Ureter (tissue), 1 donor: ENCODE measurements at regions not wholly inside any gene's neighbourhood (a gene's known extent, or its start where the extent isn't known, plus 50 kb on each side); places are given as distances from the start of the nearest gene placed in this dataset.
"Not testable (repeated sequence)": the region's sequence is repeated elsewhere in the genome, so short reads cannot be mapped to it uniquely, and the experiment has no call there.

Experiments
- DNase-seq: peaks from one replicate; pipeline ENCODE4 v3.0.0-alpha.2; 2020; ENCODE audit warnings: low spot score
- donor health status: DM: yes; HTN: yes; CAD: no.

DNA sequence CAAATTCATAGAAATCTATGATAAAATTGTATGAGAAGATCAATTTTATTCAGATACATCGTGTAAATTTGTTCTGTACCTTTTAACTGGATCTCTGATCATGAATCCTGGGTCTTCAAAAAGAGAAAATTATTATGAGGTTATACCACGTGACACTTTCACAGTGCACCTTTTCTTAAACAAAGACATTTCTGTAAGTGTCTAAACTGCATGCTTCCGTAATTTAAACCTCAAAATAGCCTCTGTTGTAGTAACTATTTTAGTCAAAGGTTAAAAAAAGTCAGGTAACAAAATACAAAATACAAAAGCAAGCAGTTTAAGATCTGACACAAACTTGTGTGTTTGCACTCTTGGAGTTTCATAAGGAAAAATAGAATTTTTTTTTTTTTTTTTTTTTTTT is 171.3 kb downstream of the SPIN4 start:
- not testable (repeated sequence) for DNase-seq

DNA sequence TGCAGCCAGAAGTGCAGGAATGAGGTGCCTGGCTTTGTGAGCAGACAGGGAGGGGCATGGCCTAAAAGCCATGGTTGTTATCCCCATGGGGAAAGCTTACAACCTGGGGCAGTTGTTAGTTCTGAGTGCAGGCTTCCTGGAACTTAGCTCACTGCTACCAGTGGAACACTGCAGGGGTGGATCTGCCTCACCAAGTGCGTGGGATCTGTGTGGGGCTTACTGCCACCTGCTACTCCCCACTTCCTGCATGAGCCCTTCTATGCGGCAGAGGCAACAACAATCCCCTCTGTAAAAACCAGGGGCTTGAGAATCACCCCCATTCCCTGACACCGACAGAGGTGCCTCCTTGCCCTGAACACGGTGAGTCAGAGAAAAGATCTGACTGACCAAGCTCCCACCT is 174.6 kb downstream of the SPIN4 start:
- DNase-seq: not testable (repeated sequence)

DNA sequence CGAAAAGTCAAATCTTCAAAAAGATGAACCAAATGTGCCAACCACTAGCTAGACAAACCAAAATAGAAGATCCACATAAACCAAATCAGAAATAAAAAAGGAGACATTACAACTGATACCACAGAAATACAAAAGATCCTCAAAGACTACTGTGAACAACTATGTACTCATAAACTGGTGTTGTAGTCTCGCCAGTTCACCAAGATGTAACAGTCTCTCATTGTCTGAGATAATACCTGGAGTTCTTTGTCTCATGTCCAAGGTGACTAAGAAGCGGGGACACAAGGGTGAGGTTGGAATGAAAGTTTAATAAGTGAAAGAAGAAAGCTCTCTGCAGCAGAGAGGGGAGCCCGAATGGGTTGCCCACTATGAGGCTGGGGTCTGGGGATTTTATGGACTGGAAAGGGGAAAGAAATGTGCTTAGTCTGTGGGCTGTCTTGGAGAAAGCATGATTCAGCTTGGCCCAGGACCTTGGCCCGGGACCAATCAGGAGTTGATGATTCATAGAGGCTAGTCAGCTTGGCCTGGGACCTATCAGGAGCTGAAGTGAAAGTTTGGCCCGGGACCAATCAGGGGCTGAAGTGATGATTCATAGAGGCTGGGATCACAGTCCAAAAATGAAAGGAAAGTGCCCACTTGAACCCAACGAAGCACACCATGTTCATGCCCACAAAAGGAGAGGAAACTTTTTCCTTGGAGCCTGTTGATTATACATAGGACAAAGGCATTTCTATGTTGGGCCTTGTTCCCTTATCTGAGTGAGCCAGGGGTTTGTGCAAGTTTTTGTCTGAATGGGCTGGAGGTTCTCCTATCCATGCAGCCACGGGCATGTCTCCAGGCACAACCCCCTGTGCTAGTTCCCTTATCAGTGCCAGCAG is 177.1 kb downstream of the SPIN4 start:
- DNase-seq: not testable (repeated sequence)

DNA sequence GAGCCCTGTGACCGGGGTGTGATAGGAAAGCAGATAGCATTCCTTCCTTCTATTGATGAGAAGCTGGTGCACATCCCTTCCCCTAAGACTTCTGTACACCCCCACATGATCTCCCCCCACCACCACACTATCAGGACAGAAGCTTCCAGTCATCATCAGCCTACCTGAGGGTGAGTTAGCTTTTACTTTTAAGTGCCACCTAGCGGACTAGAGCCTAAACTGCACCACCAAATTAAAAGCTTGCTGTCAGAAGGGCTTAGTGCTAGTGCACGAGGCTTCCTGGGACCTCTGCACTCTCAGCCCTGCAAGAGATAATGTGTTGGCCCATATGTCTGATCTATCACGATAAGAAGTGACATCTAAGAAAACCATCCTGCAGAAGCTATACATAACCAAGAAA is 181.7 kb downstream of the SPIN4 start:
- DNase-seq: not testable (repeated sequence)

DNA sequence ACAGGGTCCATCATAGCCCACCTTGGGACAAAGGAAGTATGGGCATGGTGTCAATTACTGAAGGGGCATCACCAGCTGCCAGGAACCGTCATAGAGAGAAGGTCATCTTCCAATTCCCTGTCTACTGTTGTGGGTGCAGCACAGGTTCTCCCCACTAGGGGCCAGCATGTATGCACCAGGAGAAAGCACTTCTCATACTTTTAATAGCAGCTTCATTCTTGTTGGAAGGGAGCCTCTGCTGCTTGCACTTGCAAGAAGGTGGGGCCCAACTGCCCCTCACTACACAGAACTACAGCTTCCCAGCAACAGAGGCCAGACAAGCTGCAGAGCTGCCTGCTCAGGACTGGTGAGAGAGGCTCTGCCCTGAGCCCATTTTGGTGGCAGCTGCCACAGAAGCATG is 182.2 kb downstream of the SPIN4 start:
- not testable (repeated sequence) for DNase-seq

DNA sequence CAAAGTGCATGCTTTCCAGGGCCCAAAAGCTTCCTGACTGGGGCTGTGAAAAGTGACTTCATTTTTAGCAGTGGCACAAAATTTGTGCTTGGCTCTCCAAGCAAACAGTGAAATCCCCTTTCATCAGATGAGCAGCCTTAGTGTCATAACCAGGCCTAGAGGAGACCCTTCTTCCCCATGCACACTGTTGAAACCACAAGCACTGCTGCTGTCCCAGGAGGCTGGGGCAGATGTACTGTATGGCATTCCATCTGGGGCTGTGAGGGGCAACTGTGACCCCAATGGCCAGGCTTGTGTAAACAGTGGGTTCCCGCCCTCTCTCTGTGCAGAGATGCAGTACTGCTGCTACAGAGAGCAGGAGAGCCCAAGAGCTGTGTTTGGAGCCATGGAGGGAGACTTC is 184.1 kb downstream of the SPIN4 start:
- not testable (repeated sequence) for DNase-seq

DNA sequence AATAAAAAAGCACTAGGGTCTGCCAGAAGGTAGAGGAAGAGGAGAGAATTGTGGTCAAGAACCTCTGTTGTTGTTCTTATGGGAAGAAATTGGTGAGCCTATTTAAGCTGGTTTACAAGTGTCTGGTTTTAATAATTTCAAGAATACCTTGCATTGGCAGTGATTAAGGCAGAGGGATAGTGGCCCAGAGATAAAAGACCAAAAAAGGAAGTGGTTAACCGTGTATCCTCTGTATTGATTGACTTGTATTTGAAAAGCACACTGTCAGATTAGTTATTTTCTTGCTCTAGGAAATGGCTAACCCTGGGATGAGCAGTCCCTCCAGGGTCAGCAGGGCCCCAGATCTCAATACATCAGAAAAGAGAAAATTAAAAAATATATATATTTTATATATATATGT is 190.1 kb downstream of the SPIN4 start:
- not testable (repeated sequence) for DNase-seq

DNA sequence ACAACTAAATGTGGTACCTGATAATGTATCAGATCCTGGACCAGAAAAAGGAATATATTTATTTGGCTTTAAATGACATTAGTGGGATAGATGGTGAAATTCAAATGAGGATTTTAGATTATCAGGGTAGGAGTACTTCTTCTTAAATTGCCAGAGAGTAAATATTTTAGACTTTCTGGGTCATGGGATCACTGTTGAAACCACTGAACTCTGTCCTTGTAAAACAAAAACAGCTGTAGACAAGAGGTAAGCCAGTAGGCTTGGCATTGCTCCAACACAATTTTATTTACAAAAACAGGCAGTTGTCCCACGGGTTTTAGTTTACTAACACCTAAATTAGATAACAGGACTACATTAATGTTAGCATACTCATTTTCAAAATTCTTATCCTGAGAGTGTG is 190.8 kb downstream of the SPIN4 start:
- DNase-seq: not testable (repeated sequence)

DNA sequence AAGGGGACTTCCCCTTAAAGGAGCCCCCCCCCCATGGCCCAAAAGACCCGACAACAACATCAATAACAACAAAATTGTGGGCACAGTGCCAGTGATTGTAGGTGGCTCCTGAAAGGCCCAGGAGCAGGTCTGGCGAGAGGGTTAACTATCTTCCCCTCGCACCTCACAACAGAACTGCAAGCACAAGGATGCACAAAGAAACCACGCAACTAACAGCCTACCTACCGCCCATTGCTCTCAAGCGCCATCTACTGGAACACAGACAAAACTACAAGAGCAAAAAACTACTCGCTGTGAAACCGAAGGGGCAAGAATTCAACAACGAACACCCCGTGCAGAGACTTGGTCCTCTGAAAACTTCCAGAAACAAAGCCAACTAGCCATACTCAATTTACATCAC is 205.6 kb downstream of the SPIN4 start:
- DNase-seq: not testable (repeated sequence)

DNA sequence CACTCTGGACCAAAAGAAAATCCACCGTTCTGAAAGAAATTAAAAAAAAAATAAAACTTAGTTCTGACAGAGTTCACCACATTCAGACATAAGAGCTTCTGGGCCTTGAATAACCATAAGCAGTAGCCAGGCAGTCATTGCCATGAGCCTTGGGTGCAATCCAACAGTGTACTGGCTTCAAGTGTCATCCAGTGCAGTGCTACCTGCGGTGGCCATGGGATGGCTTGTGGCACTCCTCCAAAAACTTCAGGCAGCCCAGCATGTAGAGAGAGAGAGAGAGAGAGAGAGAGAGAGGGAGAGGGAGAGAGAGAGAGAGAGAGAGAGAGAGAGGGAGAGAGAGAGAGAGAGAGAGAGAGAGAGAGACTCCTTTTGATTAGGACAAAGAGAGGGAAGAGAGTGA is 208.5 kb downstream of the SPIN4 start:
- not testable (repeated sequence) for DNase-seq

DNA sequence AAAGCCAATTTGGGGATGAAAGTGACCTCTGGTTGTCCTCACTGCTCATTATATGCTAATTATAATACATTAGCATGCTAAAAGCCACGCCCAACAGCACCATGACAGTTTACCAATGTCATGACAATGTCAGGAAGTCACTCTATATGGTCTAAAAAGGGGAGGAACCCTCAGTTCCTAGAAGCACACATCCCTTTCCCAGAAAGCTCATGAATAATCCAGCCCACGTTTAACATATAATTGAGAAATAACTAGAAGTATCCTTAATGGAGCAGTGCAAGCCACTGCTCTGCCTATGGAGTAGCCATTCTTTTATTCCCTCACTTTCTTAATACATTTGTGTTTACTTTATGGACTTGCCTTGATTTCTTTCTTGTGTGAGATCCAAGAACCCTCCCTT is 215.3 kb downstream of the SPIN4 start:
- not testable (repeated sequence) for DNase-seq

DNA sequence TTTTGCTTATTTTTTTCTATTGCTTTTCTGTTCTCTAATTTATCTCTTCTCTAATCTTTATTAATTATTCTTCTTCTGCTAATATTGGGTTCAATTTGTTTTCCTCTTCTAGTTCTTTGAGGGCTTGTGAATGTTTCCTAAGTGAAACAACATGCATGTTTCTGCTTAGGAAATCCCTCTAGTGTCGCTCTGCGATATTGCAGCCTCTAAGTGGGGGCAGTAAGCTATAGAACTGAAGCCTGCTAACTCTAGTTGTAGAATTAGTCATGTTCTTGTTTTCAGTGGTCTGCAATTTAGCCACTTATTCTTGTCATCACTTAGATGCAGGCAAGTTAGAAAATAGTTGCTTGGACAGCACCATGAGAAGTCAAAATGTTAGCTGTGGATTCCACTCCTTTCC is 222.6 kb downstream of the SPIN4 start:
- DNase-seq: no peak

DNA sequence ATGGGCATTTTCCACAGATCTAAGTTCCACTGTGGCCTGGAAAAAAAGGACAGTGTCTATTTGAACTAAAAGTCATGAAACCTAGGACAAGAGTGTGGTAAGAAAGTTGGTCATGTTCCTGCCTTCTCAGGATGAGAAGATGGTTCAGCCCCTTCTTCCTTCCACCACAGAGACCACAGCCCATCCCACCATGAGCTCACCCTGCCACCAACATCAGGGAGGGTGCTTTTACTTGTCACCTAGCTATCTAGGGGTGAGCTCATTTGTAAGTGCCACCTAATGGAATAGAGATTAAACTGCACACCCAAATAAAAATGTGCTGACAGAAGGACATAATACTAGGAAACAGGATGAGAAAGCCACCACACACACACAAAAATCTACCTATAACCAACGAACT is 235.9 kb downstream of the SPIN4 start:
- no peak for DNase-seq

DNA sequence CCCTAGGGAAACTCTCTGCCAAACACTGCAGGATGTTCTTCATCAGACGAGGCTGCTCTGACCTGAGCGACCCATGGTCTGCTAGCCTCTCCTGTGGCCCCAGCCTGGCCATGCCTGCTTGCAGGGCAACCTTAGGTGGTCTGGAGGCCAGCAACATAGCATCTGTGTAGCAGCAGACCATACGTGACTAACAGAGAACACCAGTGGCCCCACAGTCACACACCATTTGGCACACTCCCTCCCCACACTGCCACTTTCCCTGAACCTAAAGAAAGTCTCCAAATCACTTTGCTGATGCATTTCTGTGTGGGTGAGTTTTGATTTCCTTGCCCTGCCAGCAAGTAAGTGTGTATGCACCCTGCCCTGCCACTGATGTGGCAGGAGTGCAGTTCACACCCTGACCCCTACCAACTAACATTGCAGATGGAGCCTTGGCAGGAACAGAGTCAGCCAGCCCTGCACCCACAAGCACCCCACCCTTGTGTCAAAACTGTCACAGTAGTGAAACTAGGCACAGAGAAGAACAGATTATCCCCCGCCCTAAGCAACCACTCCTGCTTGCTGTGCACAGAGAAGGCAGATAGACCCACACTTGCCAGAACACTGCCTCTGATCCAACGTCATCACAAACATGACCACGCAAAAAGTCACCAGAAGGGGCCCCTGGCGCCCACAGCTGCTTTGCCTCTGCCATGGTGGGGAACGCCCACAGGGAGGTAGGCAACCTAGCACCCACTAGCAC is 249.1 kb downstream of the SPIN4 start:
- DNase-seq: no peak

DNA sequence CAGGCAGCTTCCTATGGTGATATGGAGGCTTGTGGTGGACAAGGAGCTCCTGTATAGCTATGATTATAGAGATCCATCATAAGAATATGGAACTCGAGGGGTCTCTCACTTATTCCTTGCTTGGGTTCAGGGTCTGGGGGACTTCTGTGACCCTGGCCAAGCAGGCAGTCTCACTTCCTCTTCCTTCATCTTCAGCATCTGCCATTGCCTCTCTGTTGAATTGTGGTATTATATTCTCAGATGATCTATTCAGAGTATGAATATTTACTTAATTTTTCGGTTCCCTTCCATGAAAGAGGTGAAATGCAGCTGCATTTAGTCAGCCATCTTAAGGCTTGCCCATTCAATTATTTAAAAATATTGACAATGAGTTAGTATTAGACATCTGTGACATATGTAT is 292.9 kb downstream of the SPIN4 start:
- no peak for DNase-seq

DNA sequence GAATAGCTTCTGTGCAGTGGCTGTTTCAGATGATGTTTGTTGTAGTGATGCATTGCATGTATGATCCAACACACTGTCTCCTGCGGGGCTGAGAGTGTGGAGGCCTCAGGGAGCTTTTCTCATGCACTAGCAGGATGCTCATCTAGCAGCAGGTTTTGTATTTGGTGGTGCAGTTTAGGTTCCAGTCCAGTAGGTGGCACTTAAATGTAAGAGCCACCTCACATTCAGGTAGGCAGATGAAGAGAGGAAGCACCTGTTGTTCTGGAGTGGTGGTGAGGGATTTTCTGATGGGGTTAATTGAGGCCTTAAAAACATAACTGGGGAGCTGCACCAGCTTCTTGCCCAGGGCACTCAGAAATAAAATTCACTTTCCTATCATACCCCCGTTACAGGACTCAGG is 300.9 kb downstream of the SPIN4 start:
- no peak for DNase-seq

DNA sequence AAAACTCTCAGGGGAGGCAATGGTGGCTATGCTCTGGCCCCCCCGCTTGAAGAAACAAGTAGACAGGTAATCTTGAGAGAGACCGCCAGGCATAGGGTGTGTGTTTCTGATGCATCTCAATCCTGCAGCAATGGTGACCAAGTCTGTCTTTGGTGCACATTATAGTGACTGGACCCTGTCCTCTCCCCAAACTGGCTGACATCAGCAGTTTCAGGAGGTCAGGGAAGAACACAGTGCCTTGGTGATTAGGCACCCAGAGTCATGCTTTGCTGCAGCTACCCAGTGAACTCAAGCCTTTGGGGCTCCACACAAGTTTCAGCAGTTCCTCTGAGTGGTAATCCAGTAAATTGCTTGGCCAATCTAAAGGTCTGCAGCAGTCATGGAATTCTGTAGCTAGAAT is 318.3 kb downstream of the SPIN4 start:
- no peak for DNase-seq

DNA sequence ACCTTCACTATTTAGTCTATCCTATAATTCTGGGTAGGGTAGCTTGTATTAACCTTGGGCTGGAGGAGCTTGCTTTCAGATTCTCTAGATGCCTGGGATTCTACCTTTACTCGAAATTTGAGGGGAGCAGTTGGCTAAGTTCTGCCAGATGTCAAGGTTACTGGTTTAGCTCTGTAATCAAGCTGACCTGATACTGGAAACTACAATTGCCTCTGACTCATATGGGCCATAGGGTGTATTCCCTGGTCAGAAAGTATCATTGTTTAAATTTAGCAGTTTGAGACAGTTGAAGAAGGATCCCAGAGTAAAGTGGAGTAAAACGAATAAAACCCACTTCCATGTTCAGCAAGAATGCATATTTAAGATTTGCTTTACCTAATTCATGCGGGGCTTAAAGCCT is 337.6 kb downstream of the SPIN4 start:
- no peak for DNase-seq

DNA sequence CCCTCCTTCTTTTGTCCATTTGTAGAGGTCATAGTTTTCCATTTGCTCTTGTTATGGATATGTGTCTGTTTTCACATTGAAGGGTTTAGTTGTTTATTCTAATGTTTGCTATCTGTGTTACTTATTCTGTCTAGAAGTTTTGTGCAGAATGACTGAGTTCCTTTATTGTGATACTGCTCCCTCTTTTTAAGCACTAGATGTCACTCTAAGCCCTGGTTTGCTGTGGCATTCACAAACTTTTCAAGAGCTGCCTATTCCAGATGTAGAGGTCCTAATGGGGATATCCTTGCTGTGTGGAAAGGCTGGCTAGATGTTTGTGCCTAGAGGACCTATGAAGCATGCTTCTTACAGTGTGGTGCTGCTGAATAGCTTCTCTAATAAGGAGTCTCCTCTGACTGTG is 338.6 kb downstream of the SPIN4 start:
- no peak for DNase-seq

DNA sequence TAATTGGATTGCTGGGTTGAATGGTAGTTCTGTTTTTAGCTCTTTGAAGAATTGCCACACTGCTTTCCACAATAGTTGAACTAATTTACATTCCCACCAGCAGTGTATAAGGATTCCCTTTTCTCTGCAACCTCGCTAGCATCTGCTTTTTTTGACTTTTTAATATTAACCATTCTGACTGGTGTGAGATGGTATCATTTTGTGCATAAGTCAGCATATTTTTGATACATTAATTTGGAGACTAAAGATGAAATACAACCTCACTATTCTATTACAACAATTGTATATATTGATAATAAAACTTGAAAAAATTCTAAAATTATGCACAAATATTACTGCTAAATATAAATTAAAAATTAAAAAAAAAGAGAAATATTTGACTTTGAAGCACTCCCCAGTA is 350.9 kb downstream of the SPIN4 start:
- DNase-seq: not testable (repeated sequence)
